ENCODE measurements at regions not wholly inside any gene's neighbourhood (a gene's known extent, or its start where the extent isn't known, plus 50 kb on each side); places are given as distances from the start of the nearest gene placed in this dataset.

DNA sequence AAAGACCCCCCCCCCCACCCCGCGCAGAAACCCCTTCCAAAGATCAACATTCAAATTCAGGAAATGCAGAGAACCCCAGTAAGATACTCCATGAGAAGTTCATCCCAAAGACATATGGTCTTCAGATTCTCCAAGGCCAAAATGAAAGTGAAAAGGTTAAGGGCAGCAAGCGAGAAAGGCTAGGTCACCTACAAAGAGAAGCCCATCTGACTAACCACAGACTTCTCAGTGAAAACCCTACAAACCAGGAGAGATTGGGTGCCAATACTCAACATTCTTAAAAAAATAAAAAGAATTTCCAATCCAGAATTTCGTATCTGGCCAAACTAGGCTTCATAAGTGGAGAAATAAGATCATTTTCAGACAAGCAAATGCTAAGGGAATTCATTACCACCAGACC, 175.2 kb downstream of the RND3 start:
- TF ChIP-seq POLR2AphosphoS5 (IDR thresholded peaks at IDR 0.05; ENCODE audit: low read depth, low read length) = no peak
- TF ChIP-seq, protein P1, sequence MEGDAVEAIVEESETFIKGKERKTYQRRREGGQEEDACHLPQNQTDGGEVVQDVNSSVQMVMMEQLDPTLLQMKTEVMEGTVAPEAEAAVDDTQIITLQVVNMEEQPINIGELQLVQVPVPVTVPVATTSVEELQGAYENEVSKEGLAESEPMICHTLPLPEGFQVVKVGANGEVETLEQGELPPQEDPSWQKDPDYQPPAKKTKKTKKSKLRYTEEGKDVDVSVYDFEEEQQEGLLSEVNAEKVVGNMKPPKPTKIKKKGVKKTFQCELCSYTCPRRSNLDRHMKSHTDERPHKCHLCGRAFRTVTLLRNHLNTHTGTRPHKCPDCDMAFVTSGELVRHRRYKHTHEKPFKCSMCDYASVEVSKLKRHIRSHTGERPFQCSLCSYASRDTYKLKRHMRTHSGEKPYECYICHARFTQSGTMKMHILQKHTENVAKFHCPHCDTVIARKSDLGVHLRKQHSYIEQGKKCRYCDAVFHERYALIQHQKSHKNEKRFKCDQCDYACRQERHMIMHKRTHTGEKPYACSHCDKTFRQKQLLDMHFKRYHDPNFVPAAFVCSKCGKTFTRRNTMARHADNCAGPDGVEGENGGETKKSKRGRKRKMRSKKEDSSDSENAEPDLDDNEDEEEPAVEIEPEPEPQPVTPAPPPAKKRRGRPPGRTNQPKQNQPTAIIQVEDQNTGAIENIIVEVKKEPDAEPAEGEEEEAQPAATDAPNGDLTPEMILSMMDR (IDR thresholded peaks at IDR 0.05) = no peak
- TF ChIP-seq, protein P2, sequence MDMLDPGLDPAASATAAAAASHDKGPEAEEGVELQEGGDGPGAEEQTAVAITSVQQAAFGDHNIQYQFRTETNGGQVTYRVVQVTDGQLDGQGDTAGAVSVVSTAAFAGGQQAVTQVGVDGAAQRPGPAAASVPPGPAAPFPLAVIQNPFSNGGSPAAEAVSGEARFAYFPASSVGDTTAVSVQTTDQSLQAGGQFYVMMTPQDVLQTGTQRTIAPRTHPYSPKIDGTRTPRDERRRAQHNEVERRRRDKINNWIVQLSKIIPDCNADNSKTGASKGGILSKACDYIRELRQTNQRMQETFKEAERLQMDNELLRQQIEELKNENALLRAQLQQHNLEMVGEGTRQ (IDR thresholded peaks at IDR 0.05; ENCODE audit: borderline replicate concordance, low read depth, low read length) = no peak
- TF ChIP-seq, protein P3, sequence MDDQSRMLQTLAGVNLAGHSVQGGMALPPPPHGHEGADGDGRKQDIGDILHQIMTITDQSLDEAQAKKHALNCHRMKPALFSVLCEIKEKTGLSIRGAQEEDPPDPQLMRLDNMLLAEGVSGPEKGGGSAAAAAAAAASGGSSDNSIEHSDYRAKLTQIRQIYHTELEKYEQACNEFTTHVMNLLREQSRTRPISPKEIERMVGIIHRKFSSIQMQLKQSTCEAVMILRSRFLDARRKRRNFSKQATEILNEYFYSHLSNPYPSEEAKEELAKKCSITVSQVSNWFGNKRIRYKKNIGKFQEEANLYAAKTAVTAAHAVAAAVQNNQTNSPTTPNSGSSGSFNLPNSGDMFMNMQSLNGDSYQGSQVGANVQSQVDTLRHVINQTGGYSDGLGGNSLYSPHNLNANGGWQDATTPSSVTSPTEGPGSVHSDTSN (IDR thresholded peaks at IDR 0.05) = no peak
- TF ChIP-seq, protein P4, sequence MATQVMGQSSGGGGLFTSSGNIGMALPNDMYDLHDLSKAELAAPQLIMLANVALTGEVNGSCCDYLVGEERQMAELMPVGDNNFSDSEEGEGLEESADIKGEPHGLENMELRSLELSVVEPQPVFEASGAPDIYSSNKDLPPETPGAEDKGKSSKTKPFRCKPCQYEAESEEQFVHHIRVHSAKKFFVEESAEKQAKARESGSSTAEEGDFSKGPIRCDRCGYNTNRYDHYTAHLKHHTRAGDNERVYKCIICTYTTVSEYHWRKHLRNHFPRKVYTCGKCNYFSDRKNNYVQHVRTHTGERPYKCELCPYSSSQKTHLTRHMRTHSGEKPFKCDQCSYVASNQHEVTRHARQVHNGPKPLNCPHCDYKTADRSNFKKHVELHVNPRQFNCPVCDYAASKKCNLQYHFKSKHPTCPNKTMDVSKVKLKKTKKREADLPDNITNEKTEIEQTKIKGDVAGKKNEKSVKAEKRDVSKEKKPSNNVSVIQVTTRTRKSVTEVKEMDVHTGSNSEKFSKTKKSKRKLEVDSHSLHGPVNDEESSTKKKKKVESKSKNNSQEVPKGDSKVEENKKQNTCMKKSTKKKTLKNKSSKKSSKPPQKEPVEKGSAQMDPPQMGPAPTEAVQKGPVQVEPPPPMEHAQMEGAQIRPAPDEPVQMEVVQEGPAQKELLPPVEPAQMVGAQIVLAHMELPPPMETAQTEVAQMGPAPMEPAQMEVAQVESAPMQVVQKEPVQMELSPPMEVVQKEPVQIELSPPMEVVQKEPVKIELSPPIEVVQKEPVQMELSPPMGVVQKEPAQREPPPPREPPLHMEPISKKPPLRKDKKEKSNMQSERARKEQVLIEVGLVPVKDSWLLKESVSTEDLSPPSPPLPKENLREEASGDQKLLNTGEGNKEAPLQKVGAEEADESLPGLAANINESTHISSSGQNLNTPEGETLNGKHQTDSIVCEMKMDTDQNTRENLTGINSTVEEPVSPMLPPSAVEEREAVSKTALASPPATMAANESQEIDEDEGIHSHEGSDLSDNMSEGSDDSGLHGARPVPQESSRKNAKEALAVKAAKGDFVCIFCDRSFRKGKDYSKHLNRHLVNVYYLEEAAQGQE (IDR thresholded peaks at IDR 0.05; ENCODE audit: low read depth, low read length) = no peak
- no peak for TF ChIP-seq GATA2 (CRISPR knock-in tag; IDR thresholded peaks at IDR 0.05)
- TF ChIP-seq, protein P5, sequence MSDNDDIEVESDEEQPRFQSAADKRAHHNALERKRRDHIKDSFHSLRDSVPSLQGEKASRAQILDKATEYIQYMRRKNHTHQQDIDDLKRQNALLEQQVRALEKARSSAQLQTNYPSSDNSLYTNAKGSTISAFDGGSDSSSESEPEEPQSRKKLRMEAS (IDR thresholded peaks at IDR 0.05; ENCODE audit: low read depth) = no peak
- no peak for TF ChIP-seq GABPA (IDR thresholded peaks at IDR 0.05; ENCODE audit: low read depth)
